ENCODE measurements at regions not wholly inside any gene's neighbourhood (a gene's known extent, or its start where the extent isn't known, plus 50 kb on each side); places are given as distances from the start of the nearest gene placed in this dataset.

DNA sequence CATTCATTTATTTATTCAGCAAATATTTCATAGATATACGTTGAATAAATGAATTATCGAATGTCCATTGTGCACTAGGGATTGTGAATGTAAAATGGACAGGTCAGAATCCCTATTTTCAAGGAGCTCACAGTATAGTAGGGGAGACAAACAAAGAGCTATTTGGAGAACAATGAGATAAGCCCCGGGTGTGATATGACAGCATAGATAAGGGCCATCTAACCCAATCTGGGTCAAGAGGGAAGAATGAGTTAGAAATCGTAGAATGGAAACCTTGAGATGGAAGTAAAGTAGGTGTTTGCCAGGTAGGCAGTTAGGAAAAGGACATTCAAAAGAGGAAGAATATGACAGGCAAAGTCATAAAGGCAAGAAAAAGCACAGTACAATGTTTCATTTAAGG lies 132.2 kb upstream of the GOLGA6L4 start:
- TF ChIP-seq POLR2A (IDR thresholded peaks at IDR 0.05) (no peak), EP300 (IDR thresholded peaks at IDR 0.05) (no peak)

All from ovary (tissue), 1 donor.